HG03066 (cell line): ENCODE measurements at regions not wholly inside any gene's neighbourhood (a gene's known extent, or its start where the extent isn't known, plus 50 kb on each side); places are given as distances from the start of the nearest gene placed in this dataset.

Experiments
- ATAC-seq: cut with Tn5 transposase; IDR thresholded peaks from one replicate; pipeline ENCODE4 v1.9.1; 2021; ENCODE audit warnings: low read depth; ENCODE audit not compliant: unreplicated experiment

DNA sequence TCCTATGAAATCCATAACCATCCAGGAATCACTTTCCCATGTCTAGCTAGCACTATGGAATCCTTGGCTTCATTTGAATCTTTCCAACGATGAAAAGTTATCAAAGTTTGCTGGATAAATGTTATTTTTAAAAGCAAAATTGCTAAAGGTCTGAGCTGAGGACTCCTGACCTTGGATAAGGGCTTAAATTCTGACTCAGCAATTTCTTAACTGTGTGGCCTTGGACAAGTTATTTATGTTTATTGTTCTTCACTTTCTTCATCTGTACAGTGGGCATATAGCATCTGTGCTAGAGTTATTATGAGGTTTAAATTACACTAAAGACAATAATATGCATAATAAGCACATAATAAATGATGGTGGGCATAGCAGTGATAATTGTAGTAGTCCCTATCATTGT is 227.5 kb downstream of the KCNS3 start:
- ATAC-seq = no peak

DNA sequence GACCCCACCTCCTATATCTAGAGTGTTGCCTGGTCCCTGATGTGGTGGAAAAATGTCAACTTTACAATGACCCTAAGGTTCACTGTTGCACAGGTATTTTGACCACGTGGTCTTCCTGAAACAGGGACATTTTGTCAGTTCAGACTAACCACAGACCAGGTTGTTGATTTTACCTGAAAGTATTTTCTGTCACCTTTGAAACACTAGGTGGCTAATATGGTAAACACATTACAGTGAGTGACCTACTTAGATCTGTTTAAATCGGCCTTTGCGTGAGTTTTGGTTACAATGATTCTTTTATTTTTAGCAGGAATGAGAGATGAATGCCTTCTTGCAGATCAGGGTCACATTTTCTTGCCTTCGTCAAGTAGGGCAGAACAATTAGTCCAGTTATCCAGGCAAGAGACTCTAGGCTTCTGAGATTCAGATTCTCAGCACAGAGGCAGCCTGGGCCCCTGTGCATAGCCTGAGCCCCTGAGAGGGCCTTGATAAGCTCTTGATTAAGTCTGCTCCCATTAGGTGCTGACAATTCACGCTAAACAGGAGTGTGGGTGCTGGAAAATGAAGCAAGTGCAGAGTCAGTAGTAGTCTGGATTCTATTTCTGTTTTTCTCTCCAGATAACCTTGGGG is 226.2 kb downstream of the KCNS3 start:
- ATAC-seq = no peak

DNA sequence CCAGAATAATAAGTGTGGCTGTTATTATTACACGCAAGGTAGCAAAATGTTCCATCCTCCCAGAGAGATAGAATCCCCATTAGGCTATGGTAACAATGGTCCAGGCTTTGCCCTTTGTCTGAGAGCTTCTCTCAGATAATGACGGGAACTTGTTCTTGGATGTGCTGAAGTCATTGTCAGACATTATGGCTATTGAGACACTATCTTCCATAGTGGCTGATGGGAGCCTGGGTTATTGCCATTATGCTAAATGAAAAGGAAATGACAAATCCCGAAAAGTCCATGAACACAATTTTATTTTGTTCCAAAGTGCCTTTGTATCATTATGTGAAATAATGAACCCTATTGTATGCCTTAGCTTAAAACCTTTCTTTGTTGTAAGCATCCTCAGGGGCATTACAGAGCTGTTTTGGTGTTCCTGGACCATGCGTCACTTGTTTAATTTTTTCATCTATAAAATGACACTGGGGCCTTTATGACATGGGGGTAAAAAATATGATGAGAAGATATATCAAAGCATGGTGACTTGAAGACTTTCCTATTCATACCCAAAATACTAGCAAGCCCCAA is 218.5 kb downstream of the KCNS3 start:
- ATAC-seq = no peak

DNA sequence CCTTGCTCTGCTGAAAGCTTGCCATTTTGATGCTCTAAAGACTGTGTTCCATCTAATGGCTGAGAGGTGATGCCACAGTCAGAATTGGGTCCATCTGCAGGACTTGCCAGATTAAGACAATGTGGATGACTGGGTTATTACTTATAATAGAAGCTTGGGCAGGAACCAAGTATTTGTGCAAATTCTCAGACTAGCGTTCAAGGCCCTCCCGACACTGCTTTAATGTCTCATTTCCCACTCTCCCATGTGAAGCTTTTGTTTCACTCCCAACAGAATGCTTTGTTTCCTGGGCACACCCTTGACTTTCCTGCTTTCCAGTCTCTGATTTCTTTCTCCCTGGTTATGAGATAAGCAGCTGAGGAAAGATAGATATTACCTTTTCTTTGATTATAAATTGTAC is 215.8 kb downstream of the KCNS3 start:
- no peak for ATAC-seq

DNA sequence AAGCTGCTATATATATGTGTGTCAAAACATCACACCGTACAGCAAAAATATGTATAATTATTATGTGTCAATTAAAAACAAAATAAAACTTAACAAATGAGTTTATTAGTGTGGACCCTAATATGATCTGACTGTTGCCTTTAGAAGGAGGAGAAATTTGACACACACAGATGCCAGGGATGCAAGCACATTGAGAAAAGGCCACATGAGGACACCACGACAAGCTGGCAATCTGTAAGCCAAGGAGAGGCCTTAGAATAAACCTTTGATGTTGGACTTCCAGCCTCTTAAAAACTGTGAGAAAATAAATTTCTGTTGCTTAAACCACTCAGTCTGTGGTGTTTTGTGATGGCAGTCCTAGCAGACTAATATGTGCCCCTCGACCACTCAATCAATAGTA is 214.7 kb downstream of the KCNS3 start:
- no peak for ATAC-seq

DNA sequence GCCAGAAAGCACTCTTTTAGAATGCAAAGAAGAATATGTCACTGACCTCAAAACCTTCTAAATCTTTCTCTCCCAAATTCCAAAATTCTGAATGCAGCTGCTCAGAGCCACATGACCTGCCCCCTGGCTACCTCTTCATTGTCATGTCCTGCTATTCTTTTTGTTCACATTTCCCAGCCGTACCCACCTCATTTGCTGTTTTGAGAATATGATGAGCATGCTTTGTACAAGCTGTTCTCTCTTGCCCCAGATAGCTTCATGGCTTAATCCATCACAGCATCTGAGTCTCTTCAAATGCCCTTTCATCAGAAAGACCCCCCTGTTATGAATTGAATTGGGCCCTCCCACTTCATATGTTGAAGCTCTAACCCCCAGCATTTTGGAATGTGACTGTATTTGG is 214.3 kb downstream of the KCNS3 start:
- no peak for ATAC-seq

DNA sequence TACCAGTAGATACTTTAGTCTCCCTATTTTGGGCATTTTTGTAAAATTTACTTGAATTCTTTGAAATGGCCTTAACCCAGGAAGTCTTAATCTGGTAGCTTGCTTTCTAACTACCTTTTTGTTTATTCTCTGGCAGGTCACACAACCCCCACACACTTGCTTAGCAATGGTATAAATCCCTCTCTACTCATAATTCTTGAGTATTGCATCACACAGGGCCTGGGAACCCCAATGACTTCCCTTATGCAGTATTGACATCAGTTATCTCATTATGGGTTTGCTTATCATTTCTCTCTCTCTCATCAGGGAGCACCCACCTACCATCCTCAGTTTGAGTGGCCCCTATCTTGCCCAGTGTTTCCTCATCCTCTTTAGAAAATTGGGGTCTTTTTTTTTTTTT is 207.1 kb downstream of the KCNS3 start:
- ATAC-seq = no peak

DNA sequence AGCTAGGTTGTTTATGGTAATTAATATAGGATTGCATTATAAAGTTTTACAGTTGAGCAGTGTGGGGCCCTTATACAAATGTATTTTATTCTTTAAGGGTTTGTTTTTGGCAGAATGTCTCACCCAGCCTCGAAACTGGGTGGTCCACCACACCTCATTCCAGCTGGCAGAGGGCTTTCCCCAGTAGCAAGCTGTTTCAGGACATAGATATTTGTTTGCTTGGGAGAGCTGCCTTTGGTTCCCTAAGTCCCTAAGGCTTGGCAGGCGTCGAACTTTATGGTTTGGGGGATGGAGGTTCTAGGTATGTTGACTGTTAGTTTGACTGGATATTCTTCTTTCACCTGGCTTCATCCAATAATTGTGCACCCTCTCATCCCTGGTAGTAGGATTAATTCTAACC is 205.9 kb downstream of the KCNS3 start:
- ATAC-seq = no peak

DNA sequence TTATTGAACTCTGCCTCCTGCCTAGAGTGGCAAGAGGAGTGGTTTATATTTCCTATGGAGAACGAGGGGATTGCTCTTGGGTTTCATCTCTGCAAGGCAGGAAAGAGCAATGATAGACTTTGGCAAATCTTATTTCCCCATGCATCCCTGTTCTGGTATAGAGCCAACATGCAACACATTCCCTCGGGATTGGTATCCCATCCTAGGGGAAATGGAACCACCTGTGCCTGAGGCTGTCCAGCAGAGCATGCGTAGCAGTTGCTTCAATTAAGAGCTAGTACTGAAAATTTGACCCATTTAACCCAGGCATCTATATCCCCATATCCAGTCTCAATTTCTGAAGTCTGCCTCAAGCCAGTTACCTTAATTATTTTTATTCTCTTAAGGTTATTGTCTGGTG is 205.3 kb downstream of the KCNS3 start:
- ATAC-seq = no peak

DNA sequence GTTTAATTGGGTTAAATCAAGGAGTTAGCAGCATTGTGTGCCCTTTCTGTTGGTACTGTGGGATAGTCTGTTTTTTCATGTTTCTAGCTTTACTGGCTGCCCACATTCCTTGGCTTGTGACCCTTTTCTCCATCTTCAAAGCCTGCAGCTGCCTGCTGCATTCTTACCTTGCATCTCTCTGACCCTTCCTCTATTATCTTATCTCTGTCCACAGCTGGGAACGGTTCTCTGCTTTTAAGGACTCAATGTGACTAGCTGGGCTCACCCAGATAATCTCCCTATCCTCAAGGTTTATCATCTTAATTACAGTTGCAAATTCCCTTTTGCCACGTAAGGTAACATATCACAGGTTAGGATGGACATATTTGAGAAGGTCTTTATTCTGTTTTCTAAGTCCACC is 199.7 kb downstream of the KCNS3 start:
- no peak for ATAC-seq

DNA sequence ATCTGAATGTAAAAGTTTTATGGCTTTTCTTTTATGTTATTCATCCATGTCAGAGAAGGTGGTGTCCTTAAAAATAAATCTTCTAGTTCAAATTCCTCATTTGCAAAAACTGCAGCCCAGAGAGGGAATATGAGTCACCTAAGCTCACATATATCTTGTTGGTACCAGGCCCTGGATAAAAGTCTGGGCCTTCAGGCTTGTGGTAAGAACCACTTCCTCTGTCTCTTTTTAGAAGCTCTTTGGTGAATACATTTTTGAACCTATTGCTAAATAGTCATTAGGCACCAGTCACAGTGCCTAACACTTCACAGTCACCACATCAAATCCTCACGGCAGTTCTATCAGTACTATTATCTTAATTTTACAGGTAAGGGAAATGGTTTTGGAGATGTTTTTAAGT is 199.2 kb downstream of the KCNS3 start:
- ATAC-seq = no peak

DNA sequence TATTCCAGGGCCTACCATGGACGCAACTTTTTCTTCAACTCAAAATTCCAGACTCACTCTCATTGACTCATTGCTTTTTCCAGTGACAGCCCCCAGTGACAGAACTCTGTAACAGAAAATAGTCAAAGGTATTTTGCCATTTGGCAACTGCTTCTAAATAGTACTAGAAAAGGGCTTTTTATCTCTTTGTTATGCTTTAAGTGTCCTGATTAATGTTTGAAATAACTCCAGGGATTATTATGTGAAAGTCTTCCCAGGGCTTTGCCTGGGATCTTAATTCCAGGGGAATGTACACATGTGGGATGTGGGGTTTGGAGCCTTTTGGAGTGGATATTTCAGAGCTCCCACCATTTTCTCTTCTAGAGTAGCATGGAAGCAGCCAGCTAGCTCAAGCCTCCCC is 198.8 kb downstream of the KCNS3 start:
- ATAC-seq = no peak

DNA sequence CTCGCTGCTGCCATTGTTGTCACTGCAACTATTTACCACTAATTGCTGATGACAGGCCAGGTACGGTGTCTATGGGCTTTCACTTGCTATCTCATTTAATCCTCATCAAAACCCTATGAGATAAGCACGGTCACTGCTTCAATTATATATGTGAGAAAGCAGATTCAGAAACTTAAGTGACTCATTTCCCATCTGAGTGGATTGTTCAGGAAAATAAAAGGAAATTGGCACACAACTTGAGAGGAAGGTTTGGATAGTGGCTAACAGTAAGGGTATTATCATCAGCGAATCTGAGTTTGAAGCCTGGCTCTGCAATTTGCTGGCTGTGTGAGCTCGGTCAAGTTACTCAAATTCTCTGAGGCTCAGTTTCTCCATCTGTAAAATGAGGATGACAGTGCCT is 196.0 kb downstream of the KCNS3 start:
- no peak for ATAC-seq

DNA sequence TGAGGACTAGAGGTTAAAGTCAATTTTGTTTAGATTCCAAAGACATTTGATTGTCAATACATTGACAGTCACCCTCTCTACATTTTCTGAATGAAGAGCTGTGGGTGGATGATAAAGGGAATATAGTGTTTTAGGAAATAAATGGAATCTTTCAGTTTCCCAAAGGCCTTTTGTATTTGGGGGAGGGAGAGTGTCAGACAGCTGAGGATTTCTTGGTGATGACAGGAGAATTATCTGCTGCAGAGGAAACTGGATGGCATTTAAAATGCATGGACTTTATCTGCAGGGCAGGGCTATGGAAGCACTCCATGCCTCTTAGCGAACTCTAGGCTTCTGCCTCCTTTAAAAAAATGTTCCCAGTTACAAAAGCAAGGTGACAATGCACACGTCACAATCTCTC is 195.1 kb downstream of the KCNS3 start:
- no peak for ATAC-seq

DNA sequence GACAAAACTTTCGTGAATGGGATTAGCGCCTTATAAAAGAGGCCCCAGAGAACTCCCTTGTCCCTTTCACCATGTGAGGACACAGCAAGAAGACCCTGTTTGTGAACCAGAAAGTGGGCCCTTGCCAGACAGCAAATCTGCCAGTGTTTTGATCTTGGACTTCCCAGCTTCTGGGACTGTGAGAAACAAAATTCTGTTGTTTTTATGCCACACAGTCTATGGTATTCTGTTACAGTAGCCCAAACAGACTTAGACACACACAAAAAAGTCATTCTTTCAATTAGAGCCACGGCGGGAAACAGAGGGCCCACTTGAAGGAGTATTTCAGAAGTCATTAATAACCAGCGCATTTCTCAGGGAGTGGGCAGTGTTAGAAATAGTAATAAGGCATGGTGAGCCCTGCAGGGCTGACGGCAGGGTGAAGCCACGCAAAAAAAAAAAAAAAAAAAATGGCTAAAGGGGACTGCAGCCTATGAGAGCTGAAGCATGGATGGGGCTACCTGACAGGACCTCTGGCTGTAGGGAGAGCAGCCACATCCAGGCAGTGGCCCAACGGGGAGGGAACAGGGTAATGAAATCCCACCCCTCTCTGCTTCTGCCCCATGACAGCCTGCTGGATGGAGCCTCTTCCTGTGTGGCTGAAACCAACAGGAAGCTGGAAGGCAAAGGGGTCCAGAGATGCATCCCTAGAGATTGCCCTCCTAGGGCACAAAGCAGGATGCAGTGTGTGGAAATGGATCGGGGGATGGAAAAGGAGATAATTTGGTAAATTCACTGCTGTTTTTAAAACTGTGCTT is 189.3 kb downstream of the KCNS3 start:
- ATAC-seq = no peak

DNA sequence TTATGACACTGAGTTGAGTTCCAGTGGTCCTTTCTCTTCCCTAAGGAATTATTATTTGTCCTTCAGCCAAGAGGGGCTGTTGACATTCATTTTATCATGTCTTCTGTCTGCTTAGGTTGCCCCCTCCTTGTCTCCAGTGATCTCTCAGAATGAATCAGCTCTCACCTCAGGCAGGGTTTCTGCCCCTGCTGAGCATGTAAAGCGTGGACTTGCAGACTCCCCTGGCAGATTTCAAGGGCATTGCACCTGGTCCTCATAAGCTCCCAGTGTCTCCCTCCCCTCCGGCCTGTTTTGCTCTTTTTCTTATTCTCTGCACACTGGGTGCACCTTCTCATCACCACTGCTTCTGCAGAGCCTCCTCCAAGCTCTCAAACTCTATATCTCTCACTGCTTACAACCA is 188.4 kb downstream of the KCNS3 start:
- no peak for ATAC-seq

DNA sequence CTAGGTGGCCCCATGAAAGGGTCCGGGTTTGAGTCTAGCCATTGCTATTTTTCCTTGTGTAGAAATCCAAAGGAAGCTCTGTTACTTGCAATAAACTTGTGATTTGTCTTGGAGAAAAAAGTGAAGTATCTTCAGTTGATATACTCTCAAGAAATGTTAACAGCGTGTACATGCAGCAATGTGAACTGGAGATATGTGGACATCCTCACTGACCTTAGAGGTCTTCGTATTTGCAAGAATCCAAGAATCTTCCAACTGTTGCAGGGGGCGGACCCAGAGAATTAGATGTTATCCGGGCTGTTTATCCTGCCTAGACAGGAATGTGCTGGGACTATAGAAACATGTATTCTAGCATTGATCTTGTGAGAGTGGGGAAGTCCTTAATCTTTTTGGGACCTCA is 187.6 kb downstream of the KCNS3 start:
- no peak for ATAC-seq

DNA sequence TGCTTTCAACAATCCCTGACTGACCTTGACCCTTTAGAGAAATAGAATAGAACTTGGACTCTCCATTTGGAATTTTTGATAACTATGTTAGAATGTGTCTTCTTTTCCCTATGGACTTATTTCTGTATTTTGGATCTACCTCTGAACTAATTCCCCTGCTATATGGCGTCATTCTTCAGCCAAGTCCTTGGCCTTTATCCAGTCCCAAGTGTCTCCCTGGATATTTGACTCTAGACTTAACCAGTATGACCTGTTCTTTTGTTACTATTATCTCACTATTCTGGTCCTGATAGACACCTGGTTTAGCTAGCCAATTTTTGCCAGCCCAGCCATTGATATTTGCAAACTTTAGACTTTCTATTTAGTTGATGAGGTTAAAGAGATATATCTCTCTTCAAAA is 186.8 kb downstream of the KCNS3 start:
- ATAC-seq = no peak

DNA sequence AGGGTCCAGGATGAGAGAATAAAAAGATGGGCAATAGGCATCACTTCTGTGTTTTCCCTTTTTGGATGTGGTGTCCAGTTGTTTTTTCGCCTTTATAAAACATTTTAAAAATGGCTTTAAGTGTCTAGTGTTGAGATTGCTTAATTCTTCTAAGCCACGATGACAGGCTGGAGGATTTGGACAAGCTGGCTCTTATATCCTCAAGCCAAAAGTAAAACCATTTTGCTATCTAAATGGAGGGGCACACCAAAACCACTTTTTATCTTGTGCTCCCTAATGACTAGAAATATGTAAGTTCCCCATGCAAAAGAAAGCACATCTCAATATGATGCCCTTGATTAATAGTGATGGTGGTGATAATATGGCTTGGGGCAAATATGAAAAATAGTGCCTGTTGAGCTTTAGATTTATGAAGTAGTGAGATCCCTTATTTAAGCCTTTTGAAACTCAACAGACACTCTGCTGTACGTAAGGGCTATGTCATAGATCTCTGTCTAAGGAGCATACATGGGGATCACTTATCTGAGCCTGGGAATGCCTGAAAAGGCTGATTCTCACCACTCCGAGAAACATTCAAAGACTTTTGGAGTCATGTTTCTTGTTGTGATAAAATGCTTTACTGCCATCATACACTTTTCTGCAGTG is 185.5 kb downstream of the KCNS3 start:
- no peak for ATAC-seq

DNA sequence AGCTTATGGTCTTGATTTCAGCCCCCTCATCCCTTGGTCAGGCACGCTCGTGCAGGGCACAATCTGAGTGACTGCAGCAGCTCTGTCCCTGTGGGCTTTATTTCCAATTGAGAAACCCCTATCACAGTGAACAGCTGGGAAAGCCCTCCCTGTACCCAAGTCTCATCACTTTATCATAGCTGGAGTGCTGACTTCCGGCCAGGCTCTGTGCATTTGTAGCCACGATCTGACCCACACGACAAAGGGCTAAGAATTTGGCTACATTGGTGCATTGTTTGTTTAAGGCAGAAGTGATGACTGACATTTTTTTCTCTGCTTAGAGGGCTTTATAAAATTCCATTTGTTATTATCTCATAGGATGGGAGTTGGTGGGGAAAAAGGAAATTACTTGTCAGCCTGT is 184.4 kb downstream of the KCNS3 start:
- ATAC-seq = no peak

DNA sequence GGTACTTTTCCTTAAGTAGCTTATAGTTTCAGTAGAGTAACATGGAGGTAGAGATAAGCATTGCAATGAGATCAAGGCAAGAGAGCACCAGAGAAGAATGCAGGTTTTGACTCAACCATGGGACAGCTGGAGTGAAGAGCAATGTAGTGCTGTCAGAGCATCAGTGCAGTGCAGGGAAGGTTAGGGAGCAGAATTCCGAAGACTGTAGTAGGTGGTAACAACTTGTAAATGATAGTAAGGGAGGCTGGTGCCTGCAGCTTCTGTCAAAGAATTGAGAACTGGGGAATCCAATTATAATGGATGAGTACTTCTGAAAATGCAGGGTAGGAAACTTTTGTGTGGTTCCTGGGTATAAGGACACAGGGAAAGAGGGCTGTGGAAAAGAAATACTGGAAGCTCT is 183.2 kb downstream of the KCNS3 start:
- no peak for ATAC-seq

DNA sequence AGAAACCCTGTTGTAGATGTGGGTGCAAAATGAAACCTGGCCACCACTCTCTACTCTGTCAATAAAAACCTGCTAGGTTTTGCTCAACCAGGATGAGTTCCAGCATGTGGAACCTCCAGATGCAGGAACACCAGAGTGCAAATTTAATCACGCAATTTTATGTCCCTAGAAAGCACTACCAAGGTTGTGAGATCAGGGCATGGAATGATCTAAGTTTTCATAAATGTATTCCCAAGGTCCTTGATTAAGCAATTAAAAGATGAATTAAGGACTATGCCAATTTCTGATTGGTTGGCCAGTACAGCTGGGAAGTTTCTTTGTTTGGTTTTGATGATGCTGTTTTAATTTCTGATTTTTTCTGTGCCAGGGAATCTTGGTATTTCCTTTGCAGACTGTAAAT is 179.2 kb downstream of the KCNS3 start:
- no peak for ATAC-seq
